ENCODE measurements at regions not wholly inside any gene's neighbourhood (a gene's known extent, or its start where the extent isn't known, plus 50 kb on each side); places are given as distances from the start of the nearest gene placed in this dataset.

DNA sequence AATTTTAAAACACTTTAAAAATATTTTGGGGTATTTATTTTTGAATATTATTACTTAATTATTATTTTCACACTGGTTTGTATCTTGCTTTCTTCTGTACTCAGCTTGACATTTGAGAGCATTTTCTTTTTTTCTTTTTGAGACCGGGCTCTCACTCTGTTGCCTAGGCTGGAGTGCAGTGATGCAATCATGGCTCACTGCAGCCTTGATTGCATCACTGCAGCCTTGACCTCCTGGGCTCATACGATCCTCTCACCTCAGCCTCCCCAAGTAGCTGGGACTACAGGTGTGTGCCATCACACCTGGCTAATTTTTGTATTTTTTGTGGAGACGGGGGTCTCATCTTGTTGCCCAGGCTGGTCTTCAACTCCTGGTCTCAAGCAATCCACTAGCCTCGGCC lies 79.9 kb upstream of the DLX2 start:
- TF ChIP-seq, protein P1, sequence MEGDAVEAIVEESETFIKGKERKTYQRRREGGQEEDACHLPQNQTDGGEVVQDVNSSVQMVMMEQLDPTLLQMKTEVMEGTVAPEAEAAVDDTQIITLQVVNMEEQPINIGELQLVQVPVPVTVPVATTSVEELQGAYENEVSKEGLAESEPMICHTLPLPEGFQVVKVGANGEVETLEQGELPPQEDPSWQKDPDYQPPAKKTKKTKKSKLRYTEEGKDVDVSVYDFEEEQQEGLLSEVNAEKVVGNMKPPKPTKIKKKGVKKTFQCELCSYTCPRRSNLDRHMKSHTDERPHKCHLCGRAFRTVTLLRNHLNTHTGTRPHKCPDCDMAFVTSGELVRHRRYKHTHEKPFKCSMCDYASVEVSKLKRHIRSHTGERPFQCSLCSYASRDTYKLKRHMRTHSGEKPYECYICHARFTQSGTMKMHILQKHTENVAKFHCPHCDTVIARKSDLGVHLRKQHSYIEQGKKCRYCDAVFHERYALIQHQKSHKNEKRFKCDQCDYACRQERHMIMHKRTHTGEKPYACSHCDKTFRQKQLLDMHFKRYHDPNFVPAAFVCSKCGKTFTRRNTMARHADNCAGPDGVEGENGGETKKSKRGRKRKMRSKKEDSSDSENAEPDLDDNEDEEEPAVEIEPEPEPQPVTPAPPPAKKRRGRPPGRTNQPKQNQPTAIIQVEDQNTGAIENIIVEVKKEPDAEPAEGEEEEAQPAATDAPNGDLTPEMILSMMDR (IDR thresholded peaks at IDR 0.05; ENCODE audit: extremely low read depth, missing control alignments), result no peak
- DNase-seq (ENCODE audit: low spot score), result no peak

GRCh38 chr2:172193331-172194089 lies 90.8 kb upstream of the DLX2 start:
- no peak for DNase-seq (ENCODE audit: low spot score)
- TF ChIP-seq, protein P1 (IDR thresholded peaks at IDR 0.05; ENCODE audit: extremely low read depth, missing control alignments), result no peak

DNA sequence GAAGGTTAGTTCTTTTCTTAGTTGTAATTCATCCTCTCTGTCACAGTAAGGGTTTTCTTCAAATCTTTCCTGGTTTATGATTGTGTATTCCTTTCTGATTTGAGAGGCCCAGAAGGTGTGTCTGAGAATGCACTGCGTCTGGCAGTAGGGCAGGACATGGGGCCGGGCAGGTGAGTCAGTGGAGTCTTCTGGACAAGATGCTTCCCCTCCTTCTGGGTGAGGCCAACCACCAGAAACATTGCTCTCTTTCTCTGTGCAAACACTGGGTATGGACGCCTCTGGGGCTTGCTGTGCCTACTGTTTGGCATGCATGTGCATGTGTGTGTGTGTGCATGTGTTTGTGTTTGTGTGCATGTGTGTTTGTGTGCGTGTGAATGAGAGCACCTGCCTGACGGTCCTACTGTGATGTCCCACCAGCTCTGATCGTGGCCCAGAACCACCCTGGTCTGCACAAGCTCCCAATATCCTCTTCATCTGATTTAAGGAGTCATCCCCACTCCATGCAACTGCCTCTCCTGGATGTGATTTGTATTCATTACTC lies 93.2 kb upstream of the DLX2 start:
- no peak for DNase-seq (ENCODE audit: low spot score)
- TF ChIP-seq, protein P1 (IDR thresholded peaks at IDR 0.05; ENCODE audit: extremely low read depth, missing control alignments), result no peak

- no peak for DNase-seq (ENCODE audit: low spot score)
- TF ChIP-seq, protein P1 (IDR thresholded peaks at IDR 0.05; ENCODE audit: extremely low read depth, missing control alignments), result no peak
These were observed 94.2 kb upstream of the DLX2 start for GRCh38 chr2:172196768-172197431.

DNA sequence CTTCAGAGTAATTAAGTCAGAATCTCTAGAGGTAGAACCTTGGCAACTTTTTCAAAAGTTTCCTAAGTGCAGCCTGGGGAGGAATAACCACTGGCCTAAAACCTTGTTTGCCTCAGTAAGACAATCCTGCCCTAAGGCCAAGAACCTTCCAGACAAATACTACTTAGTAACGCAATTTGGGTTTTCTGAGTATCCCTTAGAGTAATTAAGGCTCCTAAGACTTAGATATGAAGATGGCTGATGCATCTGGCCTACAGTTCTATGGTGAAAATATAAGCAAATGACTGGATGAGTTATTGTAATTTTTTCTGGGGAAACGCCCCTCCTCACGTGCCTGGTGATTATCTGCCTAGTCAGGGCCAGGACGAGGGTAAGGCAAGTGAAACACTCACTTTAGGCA lies 95.7 kb upstream of the DLX2 start:
- TF ChIP-seq, protein P1 (IDR thresholded peaks at IDR 0.05; ENCODE audit: extremely low read depth, missing control alignments), result no peak
- no peak for DNase-seq (ENCODE audit: low spot score)

DNA sequence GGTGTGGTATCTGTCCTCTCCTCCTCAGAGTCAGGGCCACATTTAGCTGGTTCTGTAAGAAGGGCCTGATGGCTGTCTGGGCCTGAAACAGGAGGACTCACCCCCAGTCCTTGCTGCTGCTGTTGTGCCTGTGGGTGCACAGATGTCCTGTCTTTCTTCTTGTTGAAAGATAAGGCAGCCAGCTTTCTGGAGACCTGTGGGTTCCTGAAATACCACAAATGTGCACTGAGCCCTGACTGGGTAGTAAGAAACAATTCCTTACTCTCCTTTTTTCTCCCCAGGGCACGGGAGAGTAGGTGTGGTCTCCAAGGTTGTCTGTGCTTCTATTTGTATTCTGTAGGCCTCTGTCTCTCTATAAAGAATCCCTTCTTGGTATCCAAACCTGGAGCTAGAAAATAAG lies 96.2 kb upstream of the DLX2 start:
- no peak for DNase-seq (ENCODE audit: low spot score)
- TF ChIP-seq, protein P1 (IDR thresholded peaks at IDR 0.05; ENCODE audit: extremely low read depth, missing control alignments), result no peak

DNA sequence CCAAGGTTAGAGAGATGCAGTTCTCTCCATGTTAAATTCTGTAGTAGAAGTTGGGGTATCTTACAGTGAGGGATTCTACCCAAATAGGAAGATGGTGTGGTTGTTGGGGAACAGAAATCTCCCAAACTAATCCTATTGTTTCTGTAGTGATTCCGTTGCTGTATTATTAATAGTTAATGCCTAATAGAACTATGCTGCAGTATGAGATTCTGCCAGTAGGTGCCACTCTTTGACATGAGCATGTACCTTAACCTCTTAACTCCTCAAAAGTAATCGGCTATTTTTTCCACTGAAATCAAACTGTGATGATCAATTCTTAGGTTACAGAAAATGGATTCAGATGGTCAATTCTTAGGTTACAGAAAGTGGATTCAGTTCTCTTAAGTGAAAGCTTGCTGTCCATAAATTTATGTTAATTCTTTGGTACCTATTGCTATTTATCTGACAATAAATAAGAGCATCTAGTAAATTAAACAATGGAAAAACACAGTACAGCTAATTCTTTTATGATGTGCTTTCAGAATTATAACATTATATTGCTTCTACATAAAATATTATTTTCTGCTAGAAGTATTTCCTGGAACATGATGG lies 97.9 kb upstream of the DLX2 start:
- TF ChIP-seq, protein P1 (IDR thresholded peaks at IDR 0.05; ENCODE audit: extremely low read depth, missing control alignments), result no peak
- DNase-seq (ENCODE audit: low spot score), result no peak
